GM18868 (cell line): ENCODE measurements at regions not wholly inside any gene's neighbourhood (a gene's known extent, or its start where the extent isn't known, plus 50 kb on each side); places are given as distances from the start of the nearest gene placed in this dataset.

Experiments used
- ATAC-seq: cut with Tn5 transposase; IDR thresholded peaks from one replicate; pipeline ENCODE4 v1.9.1; 2021; ENCODE audit warnings: mild to moderate bottlenecking, moderate library complexity; ENCODE audit not compliant: unreplicated experiment

DNA sequence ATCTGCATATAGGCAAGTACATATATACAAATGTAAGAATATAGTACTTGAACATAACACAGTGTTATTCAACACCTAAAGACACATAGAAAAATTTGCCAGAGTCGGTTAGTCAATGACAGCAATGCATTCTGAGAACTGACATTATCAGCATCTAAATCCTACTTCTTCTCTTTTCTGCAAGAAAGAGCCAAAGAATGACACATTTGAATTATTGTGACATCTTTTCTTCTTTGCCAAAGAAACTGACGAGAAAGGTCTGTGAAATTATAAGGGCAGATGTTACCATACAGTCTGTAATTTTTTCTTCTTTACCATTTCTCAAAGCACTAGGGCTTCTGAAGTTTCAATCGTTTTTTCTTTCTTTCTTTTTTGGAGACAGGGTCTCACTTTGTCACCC lies 350.9 kb upstream of the NBEA start:
- no peak for ATAC-seq

DNA sequence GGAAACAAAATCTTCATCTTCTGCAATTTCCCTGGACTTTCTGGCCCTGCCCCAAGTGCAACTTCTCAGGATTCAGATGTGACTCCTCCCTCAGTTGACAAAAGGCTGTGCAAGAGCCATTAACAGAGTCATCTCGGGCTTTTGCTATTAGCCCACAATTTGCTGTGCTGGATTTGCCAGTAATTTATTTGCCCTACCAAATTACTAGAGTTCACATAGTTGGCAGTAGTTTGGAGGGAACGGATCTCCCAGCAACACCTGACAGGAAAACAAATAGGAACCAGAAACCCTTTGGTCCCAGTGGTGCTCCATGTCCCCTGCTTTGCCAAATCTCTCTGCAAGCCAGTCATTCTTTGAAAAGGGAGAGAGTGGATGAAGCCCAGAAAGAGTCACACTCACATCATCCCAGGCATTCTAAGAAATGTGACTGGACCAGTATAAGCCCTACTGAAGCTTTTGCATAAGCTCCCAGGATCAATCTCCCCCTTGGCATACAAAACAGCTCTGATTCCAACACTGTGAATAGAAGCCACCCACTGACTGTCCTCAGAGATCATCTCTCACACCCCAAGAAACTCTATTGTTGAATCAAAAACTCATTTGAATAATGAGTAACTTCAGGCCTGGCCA lies 350.1 kb upstream of the NBEA start:
- no peak for ATAC-seq

DNA sequence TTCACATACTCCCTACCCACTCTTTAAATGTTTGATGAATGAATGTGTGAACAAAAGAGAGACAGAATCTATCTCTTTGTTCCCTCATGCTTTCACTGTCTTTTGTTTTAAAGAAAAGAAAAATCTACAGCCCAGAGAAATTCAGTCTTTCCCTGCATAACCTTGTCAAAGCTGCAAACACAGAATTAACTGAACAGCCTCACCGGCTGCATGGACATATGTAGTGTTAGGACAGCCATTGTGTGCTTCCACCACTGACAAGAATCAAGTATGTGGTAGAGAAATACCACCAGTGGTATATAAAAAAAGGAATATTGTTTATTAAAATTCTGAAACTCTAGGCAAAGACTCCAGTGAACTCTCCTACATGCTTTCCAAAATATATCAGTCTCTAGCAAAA lies 348.4 kb upstream of the NBEA start:
- ATAC-seq, result no peak

DNA sequence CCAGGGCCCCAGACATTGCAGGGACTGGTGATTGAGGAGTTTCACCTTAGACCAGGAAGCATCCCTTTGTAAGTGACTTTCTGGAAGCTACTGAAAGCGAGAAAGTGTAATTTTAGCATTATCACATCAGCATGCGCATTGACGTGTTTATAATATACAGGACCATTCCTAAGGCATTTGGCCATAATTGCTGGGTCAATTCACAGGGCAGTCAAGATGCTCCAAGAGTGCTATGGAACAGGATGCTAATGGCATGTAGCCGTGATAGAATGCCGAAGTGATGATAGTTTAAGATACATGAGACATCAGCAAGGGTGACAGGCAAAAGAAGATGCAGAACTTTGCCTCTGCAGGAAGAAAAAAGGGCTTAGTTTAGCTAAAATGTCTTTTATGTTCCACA lies 347.6 kb upstream of the NBEA start:
- ATAC-seq, result no peak

DNA sequence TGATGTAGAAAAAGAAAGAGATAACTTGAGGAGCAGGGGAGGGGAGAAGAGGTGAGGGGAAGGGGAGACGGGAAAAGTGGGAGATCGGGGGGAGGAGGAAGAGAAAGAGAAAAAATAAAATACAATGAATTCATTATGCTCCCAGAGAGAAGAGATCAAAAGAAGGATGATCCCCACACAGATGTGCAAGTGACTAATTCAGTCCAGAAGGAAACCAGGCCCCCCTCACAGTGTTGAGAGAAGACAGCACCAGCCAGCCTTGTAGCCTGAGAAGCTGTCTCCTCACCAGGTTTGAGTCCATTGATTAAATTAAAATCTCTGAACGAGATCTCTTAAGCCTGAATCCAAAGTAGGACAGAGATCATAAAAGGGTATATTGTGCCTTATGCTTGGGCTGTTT lies 333.7 kb upstream of the NBEA start:
- ATAC-seq, result no peak

DNA sequence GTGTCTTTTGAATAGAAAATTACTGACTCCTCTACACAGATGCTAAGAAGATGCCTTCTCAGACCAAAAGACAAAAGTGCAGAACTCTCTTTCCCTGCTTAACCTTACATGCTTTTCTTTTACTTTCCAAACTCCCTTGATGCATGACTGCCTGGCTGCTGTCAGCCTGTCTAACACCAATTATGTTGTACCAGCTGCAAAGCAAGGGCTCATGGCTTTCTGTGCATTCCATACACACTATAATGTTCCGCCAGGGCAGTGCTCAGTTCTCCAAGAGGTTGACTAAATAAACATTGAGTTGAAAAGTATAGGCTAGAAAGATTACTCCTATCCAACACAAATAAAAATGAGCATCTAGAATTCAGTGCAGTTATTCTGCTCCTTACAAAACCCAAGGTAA lies 330.4 kb upstream of the NBEA start:
- ATAC-seq, result no peak

GRCh38 chr13:34617473-34618083 lies 324.5 kb upstream of the NBEA start:
- no peak for ATAC-seq

- no peak for ATAC-seq
Measured at GRCh38 chr13:34618654-34619053, 323.4 kb upstream of the NBEA start.

- ATAC-seq, result no peak
Measured at GRCh38 chr13:34619326-34619725, 322.7 kb upstream of the NBEA start.

GRCh38 chr13:34620074-34620850 lies 321.8 kb upstream of the NBEA start:
- no peak for ATAC-seq

- ATAC-seq, result no peak
Measured at GRCh38 chr13:34620862-34621261, 321.2 kb upstream of the NBEA start.

- no peak for ATAC-seq
Measured at GRCh38 chr13:34623331-34623730, 318.7 kb upstream of the NBEA start.

- no peak for ATAC-seq
Measured at GRCh38 chr13:34627509-34628208, 314.4 kb upstream of the NBEA start.

DNA sequence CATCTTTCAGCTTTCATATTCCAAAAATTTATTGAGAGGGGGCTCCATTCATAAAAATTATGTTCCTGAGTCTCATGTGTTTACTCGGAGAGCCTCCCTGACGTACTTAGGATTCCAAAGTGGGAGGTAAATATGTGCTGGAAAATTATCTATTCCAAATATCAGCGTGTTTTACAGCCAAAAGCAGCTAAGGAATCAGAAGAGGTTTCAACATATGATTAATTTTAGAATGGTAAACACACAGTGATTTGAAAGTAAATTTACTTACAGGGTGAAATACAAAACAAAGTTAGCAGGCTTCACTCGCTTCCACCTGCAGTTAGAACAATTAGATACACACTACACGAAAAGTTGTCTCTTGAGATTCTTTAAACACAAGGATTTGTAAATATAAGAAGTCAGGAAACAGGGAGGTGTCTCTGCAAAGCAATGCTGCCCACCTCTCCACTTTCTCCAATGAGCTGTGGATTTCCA lies 313.8 kb upstream of the NBEA start:
- no peak for ATAC-seq

DNA sequence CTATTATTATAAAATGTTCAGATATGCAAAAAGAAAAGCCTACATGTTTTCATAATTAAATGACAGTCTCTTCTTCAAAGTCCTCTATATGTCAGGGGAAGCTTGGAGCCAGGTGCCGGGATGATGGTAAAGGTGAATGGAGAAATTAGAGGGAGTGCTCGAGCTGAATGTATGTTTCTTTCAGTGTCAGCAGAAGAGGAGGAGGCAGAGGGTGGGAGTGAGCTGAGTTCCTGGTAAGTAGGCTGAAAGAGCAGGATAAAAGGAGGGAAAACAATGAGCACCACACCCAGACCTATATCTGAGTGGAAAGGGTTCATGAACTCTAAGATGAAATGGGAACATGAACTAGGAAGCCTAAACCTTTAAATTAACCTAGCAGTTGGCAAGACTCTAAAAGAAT lies 307.6 kb upstream of the NBEA start:
- no peak for ATAC-seq

DNA sequence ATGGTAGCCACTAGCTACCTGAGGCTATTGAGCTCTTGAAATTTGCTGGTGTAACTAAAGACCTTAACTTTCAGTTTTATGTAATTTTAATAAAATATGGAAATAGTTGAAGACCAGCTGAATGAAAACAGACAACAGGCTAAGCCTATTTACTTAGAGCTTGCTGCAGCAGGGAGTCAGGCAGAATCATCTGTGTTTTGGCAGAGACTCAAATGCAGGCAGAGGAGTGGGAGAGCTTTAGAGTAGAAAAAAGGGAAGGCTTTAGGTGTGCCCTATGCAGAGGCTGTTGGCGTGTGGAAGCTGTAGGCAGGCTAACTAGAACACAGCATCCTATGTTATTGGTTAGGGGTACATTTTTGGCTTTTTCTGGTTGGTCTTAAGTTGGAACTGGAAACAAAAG lies 304.9 kb upstream of the NBEA start:
- ATAC-seq, result no peak

- ATAC-seq, result no peak
Measured at GRCh38 chr13:34637636-34638035, 304.4 kb upstream of the NBEA start.

GRCh38 chr13:34638897-34639296 lies 303.2 kb upstream of the NBEA start:
- no peak for ATAC-seq

GRCh38 chr13:34640179-34640992 lies 301.7 kb upstream of the NBEA start:
- no peak for ATAC-seq

DNA sequence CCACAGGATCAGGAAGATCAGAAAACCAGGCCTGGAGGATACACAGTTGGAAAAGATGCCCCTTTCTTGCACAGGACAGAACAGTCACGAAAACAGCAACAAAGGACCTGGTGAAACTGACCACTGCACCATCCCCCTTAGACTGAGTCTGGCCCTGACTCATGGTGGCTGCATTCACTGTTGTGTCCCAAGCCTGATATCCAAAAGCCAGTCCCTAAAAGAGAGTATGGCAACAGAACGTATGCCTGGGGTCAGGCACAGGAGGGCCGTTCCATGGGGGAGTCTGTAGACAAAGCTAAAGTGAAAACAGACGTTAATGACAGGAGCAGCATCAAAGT lies 301.1 kb upstream of the NBEA start:
- no peak for ATAC-seq
